K562 (cell line): ENCODE measurements at regions not wholly inside any gene's neighbourhood (a gene's known extent, or its start where the extent isn't known, plus 50 kb on each side); places are given as distances from the start of the nearest gene placed in this dataset.

Source experiments
- ATAC-seq: fragments of 200-7000 bp; cut with Tn5 transposase; 3 replicates; pipeline ENCODE4 v1.9.1; 2020; ENCODE audit warnings: moderate library complexity
- BruUV-seq: library from RNA; stranded (reverse); fragments of 400-500 nt; replicated peaks from 2 replicates; lab custom pipeline; 2021; lab: Mats Ljungman, UMichigan
- CTCF ChIA-PET: fragments of 300-600 bp; formaldehyde crosslinking; extraction: SDS; loops from one replicate; lab custom pipeline; 2021; ENCODE audit warnings: low intra/inter-chr PET ratio; lab: Yijun Ruan, JAX
- POLR2A ChIA-PET: fragments of 300-600, 350-650 bp; sonication (Branson Sonifier 250); formaldehyde crosslinking; extraction: SDS; loops from one replicate; lab custom pipeline; 2021; ENCODE audit warnings: antibody characterized with exemption, inconsistent platforms; lab: Yijun Ruan, JAX
- DNase-seq, 4 experiments: peaks; one replicate each; pipeline versions ENCODE4 v3.0.0 to v3.0.0-alpha.2; 2011 to 2018; ENCODE audit warnings: low spot score in 3 of 4, mixed read lengths in 3 of 4; ENCODE audit errors: extremely low read depth in 1 of 4
- FAIRE-seq: peaks from 2 replicates; lab custom pipeline; 2011; peaks lifted over from hg19 to GRCh38; lab: Jason Lieb, UNC
- H2AFZ ChIP-seq: 2 replicates; pipeline ENCODE4 v1.6.0; 2011; ENCODE audit warnings: low read depth, low read length, control low read depth, inconsistent platforms
- H3K27ac ChIP-seq: fragments of 200-600 bp; 3 replicates; pipeline ENCODE4 v1.8.0; 2011; ENCODE audit warnings: low read depth, mild to moderate bottlenecking, control low read depth, inconsistent platforms, low read length, moderate library complexity, mixed read lengths; ENCODE audit errors: extremely low read depth
- H3K27me3 ChIP-seq, 2 experiments: fragments of 300-600 bp in 1 of 2; 2 replicates in 1 of 2; 3 replicates in 1 of 2; pipeline versions ENCODE4 v1.6.0 to v1.8.0; 2011; ENCODE audit warnings: inconsistent platforms in 2 of 2, low read length in 2 of 2, mild to moderate bottlenecking in 1 of 2, mixed read lengths in 1 of 2, moderate library complexity in 1 of 2; ENCODE audit not compliant: control insufficient read depth in 2 of 2, insufficient read depth in 2 of 2
- H3K36me3 ChIP-seq: fragments of 300-600 bp; 3 replicates; pipeline ENCODE4 v1.8.0; 2011; ENCODE audit warnings: mild to moderate bottlenecking, low read length, inconsistent platforms; ENCODE audit not compliant: control insufficient read depth, insufficient read depth
- H3K4me1 ChIP-seq, 2 experiments: fragments of 200-600 bp in 1 of 2; replicated peaks in 1 of 2; 2 replicates in 1 of 2; 3 replicates in 1 of 2; pipeline versions ENCODE4 v1.5.1 to v1.8.0; 2011; ENCODE audit warnings: inconsistent platforms in 2 of 2, low read length in 2 of 2, mild to moderate bottlenecking in 1 of 2, mixed read lengths in 1 of 2, moderate library complexity in 1 of 2; ENCODE audit not compliant: control insufficient read depth in 2 of 2, insufficient read depth in 2 of 2
- H3K4me2 ChIP-seq: 2 replicates; pipeline ENCODE4 v1.6.1; 2011; ENCODE audit warnings: low read length, control low read depth, inconsistent platforms, mixed read lengths; ENCODE audit not compliant: insufficient read depth
- H3K4me3 ChIP-seq: fragments of 200-600 bp; sonication (generic), shearing (Covaris generic); 2 replicates; pipeline ENCODE4 v1.5.1; 2016; ENCODE audit warnings: control low read depth, inconsistent platforms
- H3K79me2 ChIP-seq: fragments of 200-600 bp; 3 replicates; pipeline ENCODE4 v1.8.0; 2011; ENCODE audit warnings: low read length, inconsistent platforms; ENCODE audit not compliant: control insufficient read depth, insufficient read depth
- H3K9ac ChIP-seq, 2 experiments: 2 replicates each; pipeline versions ENCODE4 v1.6.0 to v1.6.1; 2011; ENCODE audit warnings: low read depth in 2 of 2, low read length in 2 of 2, control low read depth in 1 of 2, inconsistent platforms in 1 of 2, mild to moderate bottlenecking in 1 of 2, mixed read lengths in 1 of 2; ENCODE audit not compliant: insufficient read depth in 1 of 2
- H3K9me1 ChIP-seq: one replicate; pipeline ENCODE4 v1.6.0; 2011; ENCODE audit warnings: inconsistent platforms, mild to moderate bottlenecking, low read length, moderate library complexity; ENCODE audit not compliant: control insufficient read depth, insufficient read depth
- H3K9me3 ChIP-seq: replicated peaks from 2 replicates; pipeline ENCODE4 v1.5.1; 2011; ENCODE audit warnings: low read depth, low read length, inconsistent platforms; ENCODE audit not compliant: control insufficient read depth, insufficient read depth
- H4K20me1 ChIP-seq: replicated peaks from 2 replicates; pipeline ENCODE4 v1.6.1; 2011; ENCODE audit warnings: low read length, inconsistent platforms, mixed read lengths; ENCODE audit not compliant: control insufficient read depth, insufficient read depth
- JUN ChIP-seq, 2 experiments: sonication (generic) in 1 of 2; formaldehyde crosslinking in 1 of 2; IDR thresholded peaks; 2 replicates each; pipeline versions ENCODE4 v1.6.1 to v1.8.0; 2012 to 2022; ENCODE audit warnings: borderline replicate concordance in 2 of 2, mild to moderate bottlenecking in 2 of 2, improper control_type of control experiment in 1 of 2, low read depth in 1 of 2, low read length in 1 of 2, missing genetic modification reagents in 1 of 2
- PTTG1 ChIP-seq: fragments of 450-650 bp; IDR thresholded peaks from 2 replicates; pipeline ENCODE4 v1.6.1; 2016; ENCODE audit warnings: low read depth, mild to moderate bottlenecking, missing genetic modification characterization, missing compliant biosample characterization
- ZNF316 ChIP-seq: fragments of 450-650 bp; IDR thresholded peaks from 2 replicates; pipeline ENCODE4 v1.6.1; 2016
- WGBS: fragments of 100-300 bp; shearing (Covaris generic); methylation state at CpG from one replicate; pipeline ENCODE4 v1.1.6; 2016; ENCODE audit warnings: low coverage, mixed read lengths; ENCODE audit not compliant: insufficient coverage; ENCODE audit errors: missing lambda C conversion rate; 5-methylcytosine and 5-hydroxymethylcytosine counted together
- in situ Hi-C: fragments of 300-500 bp; cut with MboI; formaldehyde crosslinking; loops from 4 replicates; pipeline ENCODE4 v1.15.0; 2018; ENCODE audit warnings: inconsistent platforms, mixed read lengths
- intact Hi-C: fragments of 100-400 bp; cut with micrococcal nuclease; formaldehyde crosslinking; loops from 2 replicates; pipeline ENCODE4 v1.14.2; 2022

DNA sequence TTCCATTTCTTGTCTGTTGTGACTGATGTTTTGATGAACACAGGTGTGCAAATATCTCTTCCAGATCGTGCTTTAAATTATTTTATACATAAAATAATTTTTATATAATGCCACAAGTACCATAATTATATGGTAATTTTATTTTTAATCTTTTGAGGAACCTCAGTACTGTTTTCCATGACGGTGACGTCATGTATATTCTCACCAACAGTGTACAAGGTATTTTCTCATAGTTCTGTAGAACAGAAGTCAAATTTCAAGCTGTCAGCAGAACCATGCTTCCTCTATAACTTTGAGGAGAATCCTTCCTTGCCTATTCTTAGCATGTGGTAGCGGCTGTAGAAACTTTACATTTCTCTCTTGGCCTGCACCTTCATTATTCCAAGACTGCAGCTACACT is 349.4 kb upstream of the GYPC start (continued):
- TF ChIP-seq JUN (IDR thresholded peaks at IDR 0.05; ENCODE audit: borderline replicate concordance, low read depth, low read length) = peak; percentile 53; the same call in 1 of the 2 replicates
- no peak for TF ChIP-seq JUN (CRISPR knock-in tag; IDR thresholded peaks at IDR 0.05; ENCODE audit: borderline replicate concordance)
- TF ChIP-seq, all 486 proteins: peak for 6

DNA sequence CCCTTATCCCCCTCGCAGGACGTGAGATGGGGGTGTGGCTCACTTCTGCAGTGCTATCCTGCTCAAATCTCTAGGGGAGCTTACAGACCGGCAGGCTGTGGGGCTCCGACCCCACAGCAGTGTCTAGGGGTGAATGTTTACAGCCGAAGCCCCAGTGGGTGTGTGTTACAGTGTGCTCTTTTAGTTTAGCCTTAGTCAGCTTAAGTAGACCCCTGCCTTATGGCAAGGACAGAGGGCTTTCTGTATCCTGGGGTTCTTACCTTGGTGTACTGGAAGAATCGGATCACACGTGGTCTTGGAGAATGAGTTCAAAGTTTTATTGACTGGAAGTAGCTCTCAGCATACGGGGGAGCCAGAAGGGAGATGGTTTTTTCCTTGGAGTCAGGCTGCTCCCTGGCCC is 348.2 kb upstream of the GYPC start:
- Histone ChIP-seq H3K4me3 (peak overlapping the region; percentile 61), H3K9ac (peak overlapping the region; percentile 87 to 93), H2AFZ (peak overlapping the region; percentile 85), H3K79me2 (peaks cover 40% of the 10 kb centered on the region), H3K27me3 (no peaks in the 10 kb centered on the region), H3K9me1 (no peaks in the 10 kb centered on the region), H3K4me2 (peak overlapping the region; percentile 93), H3K36me3 (peaks cover 4% of the 10 kb centered on the region; the same call in 2 of the 3 replicates)
- under 1% methylated on average over 8 of the region's 8 CpGs for WGBS
- DNase-seq (no peak), ATAC-seq (peak; percentile 55)
- TSS peak; percentile 67 for BruUV-seq
- POLR2A ChIA-PET = interaction anchor here (0.6 to 2.0 kb wide), 5 partner anchors 11 to 379 kb away, joined by 3 to 9 read pairs (median 3); no protein-coding TSS in a partner anchor
- no peak for TF ChIP-seq PTTG1 (tag)
- TF ChIP-seq ZNF316 = peak; percentile 53
- TF ChIP-seq, all 486 proteins: peak for 1
- intact Hi-C loops (loop anchor here (2.0 kb wide), 1 partner anchor 349 kb away; the partner anchor contains the start of gene GYPC), in situ Hi-C loops (no loop called here)
- Histone ChIP-seq H3K9me3 (no peaks in the 10 kb centered on the region), H3K27ac (peak overlapping the region; percentile 94), H4K20me1 (no peaks in the 10 kb centered on the region), H3K4me1 (peaks cover 4 to 17% of the 10 kb centered on the region in 2 experiments; a peak in 2 of 5 replicates)
- CTCF ChIA-PET = no interaction called here
- FAIRE-seq = no peak
